A673 (cell line): ENCODE measurements at regions not wholly inside any gene's neighbourhood (a gene's known extent, or its start where the extent isn't known, plus 50 kb on each side); places are given as distances from the start of the nearest gene placed in this dataset.

Source experiments
- BruUV-seq: library from RNA; stranded (reverse); fragments of 400-500 nt; replicated peaks from 2 replicates; lab custom pipeline; 2021; lab: Mats Ljungman, UMichigan
- CTCF ChIA-PET: fragments of 300-600 bp; sonication (Branson Sonifier 250); formaldehyde crosslinking; loops from one replicate; lab custom pipeline; 2022; ENCODE audit warnings: antibody characterized with exemption; lab: Charles Lee
- POLR2A ChIA-PET: fragments of 300-600 bp; sonication (Branson Sonifier 250); formaldehyde crosslinking; loops from one replicate; lab custom pipeline; 2022; ENCODE audit warnings: antibody characterized with exemption; ENCODE audit not compliant: low non-redundant PET; lab: Charles Lee
- DNase-seq: peaks from one replicate; pipeline ENCODE4 v3.0.0-alpha.2; 2015; ENCODE audit warnings: low spot score
- H3K27ac ChIP-seq: fragments of 200-600 bp; sonication (generic); 2 replicates; pipeline ENCODE4 v1.5.1; 2016; ENCODE audit warnings: mixed run types, low read depth, mild to moderate bottlenecking, mixed read lengths, antibody characterized with exemption, low read length; ENCODE audit not compliant: poor library complexity, severe bottlenecking
- H3K27me3 ChIP-seq: fragments of 200-600 bp; sonication (generic); replicated peaks from 2 replicates; pipeline ENCODE4 v1.6.1; 2017; ENCODE audit warnings: mixed run types, low read depth, mild to moderate bottlenecking, mixed read lengths, antibody characterized with exemption, low read length; ENCODE audit not compliant: insufficient read depth, poor library complexity
- H3K36me3 ChIP-seq: fragments of 200-600 bp; sonication (generic); 2 replicates; pipeline ENCODE4 v1.6.1; 2016; ENCODE audit warnings: mixed run types, mild to moderate bottlenecking, mixed read lengths, antibody characterized with exemption, low read length; ENCODE audit not compliant: insufficient read depth, poor library complexity, severe bottlenecking
- H3K4me1 ChIP-seq: fragments of 200-600 bp; sonication (generic); 2 replicates; pipeline ENCODE4 v1.6.1; 2017; ENCODE audit warnings: mixed run types, mild to moderate bottlenecking, mixed read lengths, antibody characterized with exemption, low read length; ENCODE audit not compliant: insufficient read depth, poor library complexity, severe bottlenecking
- H3K4me3 ChIP-seq: fragments of 200-600 bp; sonication (generic); 2 replicates; pipeline ENCODE4 v1.5.1; 2016; ENCODE audit warnings: low read depth, mixed run types, mild to moderate bottlenecking, mixed read lengths, low read length; ENCODE audit not compliant: poor library complexity, severe bottlenecking
- H3K9me3 ChIP-seq: fragments of 200-600 bp; sonication (generic); 2 replicates; pipeline ENCODE4 v1.6.1; 2016; ENCODE audit warnings: mixed run types, low read depth, mild to moderate bottlenecking, mixed read lengths, antibody characterized with exemption, low read length; ENCODE audit not compliant: poor library complexity, severe bottlenecking
- EZH2 ChIP-seq: fragments of 200-600 bp; sonication (generic); IDR thresholded peaks from 2 replicates; pipeline ENCODE4 v1.6.1; 2017; ENCODE audit warnings: borderline replicate concordance, low read depth, mild to moderate bottlenecking, mixed read lengths, antibody characterized with exemption, low read length; ENCODE audit not compliant: poor library complexity, severe bottlenecking
- intact Hi-C: fragments of 100-400 bp; cut with micrococcal nuclease; formaldehyde crosslinking; loops from one replicate; pipeline ENCODE4 v1.10.0; 2022; ENCODE audit not compliant: unreplicated experiment
- TF ChIP-seq, protein P1 (sequence below): fragments of 300-800, 200-600 bp; sonication (generic); conservative IDR thresholded peaks from 2 replicates; pipeline ENCODE4 v1.5.1; 2017; ENCODE audit warnings: low read depth, mild to moderate bottlenecking, antibody characterized with exemption, low read length, moderate library complexity, mixed read lengths

DNA sequence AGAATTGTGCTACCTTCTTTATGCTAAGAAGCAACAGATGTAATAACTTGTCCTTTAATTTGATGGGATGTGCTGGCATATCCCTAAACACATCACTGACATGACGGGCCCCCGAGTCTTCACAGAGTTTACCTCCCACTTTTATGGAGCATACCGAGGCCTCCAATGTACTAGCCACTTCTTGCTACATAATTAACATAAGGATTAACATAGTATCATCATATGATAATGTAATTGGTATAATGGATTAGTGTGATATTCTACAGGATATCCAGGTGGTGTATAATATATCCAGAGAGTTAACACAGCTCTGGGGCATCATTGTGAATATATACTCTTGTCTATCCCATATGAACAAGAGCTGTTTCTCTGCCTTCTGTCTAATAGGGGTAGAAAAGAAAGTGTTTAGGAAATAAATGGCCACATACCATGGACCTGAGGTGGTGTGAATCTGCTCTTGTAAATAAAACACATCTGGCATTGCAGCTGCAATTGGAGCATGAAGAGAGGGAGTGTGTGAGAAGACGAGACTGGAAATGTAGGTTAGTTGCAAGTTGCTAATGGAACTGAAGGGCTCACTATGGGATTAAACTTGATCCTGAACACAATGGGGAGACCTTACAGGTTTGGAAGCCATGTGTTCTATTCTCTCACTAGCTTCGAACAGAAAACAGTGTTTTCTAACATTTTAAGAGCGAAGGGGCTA, 102.3 kb downstream of the IYD start:
- intact Hi-C loops: no loop called here
- no peak overlapping the region for H3K4me3 ChIP-seq
- TF ChIP-seq, protein P1, sequence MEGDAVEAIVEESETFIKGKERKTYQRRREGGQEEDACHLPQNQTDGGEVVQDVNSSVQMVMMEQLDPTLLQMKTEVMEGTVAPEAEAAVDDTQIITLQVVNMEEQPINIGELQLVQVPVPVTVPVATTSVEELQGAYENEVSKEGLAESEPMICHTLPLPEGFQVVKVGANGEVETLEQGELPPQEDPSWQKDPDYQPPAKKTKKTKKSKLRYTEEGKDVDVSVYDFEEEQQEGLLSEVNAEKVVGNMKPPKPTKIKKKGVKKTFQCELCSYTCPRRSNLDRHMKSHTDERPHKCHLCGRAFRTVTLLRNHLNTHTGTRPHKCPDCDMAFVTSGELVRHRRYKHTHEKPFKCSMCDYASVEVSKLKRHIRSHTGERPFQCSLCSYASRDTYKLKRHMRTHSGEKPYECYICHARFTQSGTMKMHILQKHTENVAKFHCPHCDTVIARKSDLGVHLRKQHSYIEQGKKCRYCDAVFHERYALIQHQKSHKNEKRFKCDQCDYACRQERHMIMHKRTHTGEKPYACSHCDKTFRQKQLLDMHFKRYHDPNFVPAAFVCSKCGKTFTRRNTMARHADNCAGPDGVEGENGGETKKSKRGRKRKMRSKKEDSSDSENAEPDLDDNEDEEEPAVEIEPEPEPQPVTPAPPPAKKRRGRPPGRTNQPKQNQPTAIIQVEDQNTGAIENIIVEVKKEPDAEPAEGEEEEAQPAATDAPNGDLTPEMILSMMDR: no peak
- no peaks in the 10 kb centered on the region for H3K27me3 ChIP-seq
- no peak for DNase-seq
- H3K27ac ChIP-seq: no peak overlapping the region
- POLR2A ChIA-PET: no interaction called here
- no peaks in the 10 kb centered on the region for H3K36me3 ChIP-seq
- no peaks in the 10 kb centered on the region for H3K9me3 ChIP-seq
- BruUV-seq: no TSS peak
- CTCF ChIA-PET: interaction anchor here (0.7 kb wide), 1 partner anchor 87 kb away, joined by 3 read pairs; no protein-coding TSS in a partner anchor
- H3K4me1 ChIP-seq: no peaks in the 10 kb centered on the region

DNA sequence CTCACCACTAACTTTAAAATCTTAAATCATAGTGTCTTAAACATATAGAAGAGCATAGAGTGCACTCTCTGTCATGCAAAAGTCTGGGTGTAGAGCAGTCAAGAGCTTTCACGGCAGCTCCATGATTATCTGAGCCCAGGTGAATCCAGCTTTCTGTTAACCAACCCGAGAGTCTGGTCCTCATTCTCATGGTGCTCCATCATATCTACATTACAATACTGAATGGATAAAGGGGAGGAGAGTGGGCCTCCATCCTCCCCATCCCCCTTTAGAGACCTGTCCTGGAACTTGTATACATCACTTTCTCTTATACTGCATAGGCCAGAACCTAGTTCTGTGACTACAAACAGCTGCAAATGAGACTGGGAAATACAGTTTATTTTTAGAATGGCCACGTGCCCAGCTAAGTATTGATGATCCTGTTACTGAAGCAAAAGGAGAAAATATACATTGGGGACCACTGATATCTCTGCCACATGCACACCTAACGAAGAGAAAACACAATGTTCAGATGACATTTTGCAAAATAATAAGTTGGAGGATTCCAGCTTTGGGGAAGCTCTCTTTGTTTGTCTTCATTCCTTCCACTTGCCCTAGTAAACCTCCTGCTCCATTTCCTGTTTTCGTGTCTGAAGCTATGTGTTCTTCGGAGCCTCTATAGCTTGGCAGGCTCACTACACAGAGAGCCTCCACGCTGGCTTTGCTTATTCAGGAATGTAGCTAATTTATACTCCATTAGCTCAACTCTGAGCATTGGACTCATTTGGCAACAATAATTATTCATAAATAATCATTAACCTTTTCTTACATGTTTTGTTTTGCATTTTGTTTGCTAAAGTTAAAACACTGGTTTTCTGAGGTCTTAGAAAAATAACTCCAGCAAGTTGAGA, 110.1 kb downstream of the IYD start:
- intact Hi-C loops: no loop called here
- ChIA-PET CTCF (no interaction called here), POLR2A (no interaction called here)
- no peaks in the 10 kb centered on the region for H3K27me3 ChIP-seq
- H3K9me3 ChIP-seq: no peaks in the 10 kb centered on the region
- DNase-seq: no peak
- TF ChIP-seq, protein P1: no peak
- no peak for TF ChIP-seq EZH2
- no peak overlapping the region for H3K4me3 ChIP-seq
- no peak overlapping the region for H3K27ac ChIP-seq
- BruUV-seq: no TSS peak
- no peaks in the 10 kb centered on the region for H3K4me1 ChIP-seq
- no peaks in the 10 kb centered on the region for H3K36me3 ChIP-seq

DNA sequence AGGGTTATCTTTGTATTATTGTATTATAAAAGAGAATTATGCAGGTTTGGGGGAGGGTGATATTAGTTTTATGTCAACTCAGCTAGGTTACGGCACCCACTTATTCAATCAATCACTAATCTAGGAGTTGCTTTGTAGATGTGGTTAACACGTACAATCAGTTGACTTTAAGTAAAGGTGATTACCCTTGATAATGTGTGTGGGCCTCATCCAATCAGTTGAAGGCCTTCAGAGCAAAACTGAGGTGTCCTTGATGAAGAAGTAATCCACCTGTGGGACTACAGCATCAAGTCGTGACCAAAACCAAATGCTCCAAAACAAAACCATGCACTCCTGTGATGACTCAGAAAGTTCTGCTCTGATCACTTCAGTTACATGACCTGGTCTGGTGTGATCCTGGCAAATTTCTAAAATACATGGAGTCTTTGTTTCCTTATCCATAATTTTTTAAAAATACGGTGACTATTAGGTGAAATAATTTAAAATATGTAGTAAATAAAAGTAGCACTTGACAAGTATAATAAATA, 114.1 kb downstream of the IYD start:
- DNase-seq: no peak
- Histone ChIP-seq H3K27ac (no peak overlapping the region), H3K4me1 (no peaks in the 10 kb centered on the region), H3K36me3 (no peaks in the 10 kb centered on the region), H3K9me3 (no peaks in the 10 kb centered on the region), H3K4me3 (no peak overlapping the region), H3K27me3 (no peaks in the 10 kb centered on the region)
- CTCF ChIA-PET: no interaction called here
- BruUV-seq: no TSS peak
- TF ChIP-seq EZH2: no peak
- TF ChIP-seq, protein P1: no peak
- POLR2A ChIA-PET: no interaction called here
- intact Hi-C loops: no loop called here
